GM21576 (cell line): ENCODE measurements at regions not wholly inside any gene's neighbourhood (a gene's known extent, or its start where the extent isn't known, plus 50 kb on each side); places are given as distances from the start of the nearest gene placed in this dataset.
A peak's percentile ranks its signal among the peaks of the same experiment; 100 is the strongest.

Experiments
- ATAC-seq: cut with Tn5 transposase; IDR thresholded peaks from one replicate; pipeline ENCODE4 v1.9.1; 2021; ENCODE audit warnings: mild to moderate bottlenecking, moderate library complexity; ENCODE audit not compliant: unreplicated experiment

- ATAC-seq, result no peak
Measured at GRCh38 chr18:8942909-8943545, 159.5 kb upstream of the NDUFV2 start.

GRCh38 chr18:8943900-8944870, 158.3 kb upstream of the NDUFV2 start:
- ATAC-seq, result no peak

- ATAC-seq, result no peak
Measured at GRCh38 chr18:8944871-8945245, 157.6 kb upstream of the NDUFV2 start.

GRCh38 chr18:8945514-8945913, 157.0 kb upstream of the NDUFV2 start:
- no peak for ATAC-seq

- ATAC-seq, result no peak
Measured at GRCh38 chr18:8946066-8946838, 156.2 kb upstream of the NDUFV2 start.

- no peak for ATAC-seq
Measured at GRCh38 chr18:8947566-8947965, 154.9 kb upstream of the NDUFV2 start.

GRCh38 chr18:8948011-8948410, 154.5 kb upstream of the NDUFV2 start:
- ATAC-seq, result no peak

- no peak for ATAC-seq
Measured at GRCh38 chr18:8948471-8949149, 153.9 kb upstream of the NDUFV2 start.

GRCh38 chr18:8949206-8949605, 153.3 kb upstream of the NDUFV2 start:
- no peak for ATAC-seq

GRCh38 chr18:8951491-8951890, 151.0 kb upstream of the NDUFV2 start:
- peak; percentile 85 for ATAC-seq

GRCh38 chr18:8952174-8952573, 150.3 kb upstream of the NDUFV2 start:
- no peak for ATAC-seq

GRCh38 chr18:8952769-8953760, 149.4 kb upstream of the NDUFV2 start:
- no peak for ATAC-seq

- ATAC-seq, result no peak
Measured at GRCh38 chr18:8957731-8958130, 144.8 kb upstream of the NDUFV2 start.

- ATAC-seq, result no peak
Measured at GRCh38 chr18:8958660-8959059, 143.8 kb upstream of the NDUFV2 start.

- no peak for ATAC-seq
Measured at GRCh38 chr18:8959551-8960135, 142.9 kb upstream of the NDUFV2 start.

- no peak for ATAC-seq
Measured at GRCh38 chr18:8960740-8961657, 141.5 kb upstream of the NDUFV2 start.

- no peak for ATAC-seq
Measured at GRCh38 chr18:8962192-8962779, 140.2 kb upstream of the NDUFV2 start.
